Psoas muscle (tissue), 7 donors: ENCODE measurements at regions not wholly inside any gene's neighbourhood (a gene's known extent, or its start where the extent isn't known, plus 50 kb on each side); places are given as distances from the start of the nearest gene placed in this dataset.
A peak's percentile ranks its signal among the peaks of the same experiment; 100 is the strongest.
"Not testable (repeated sequence)": the region's sequence is repeated elsewhere in the genome, so short reads cannot be mapped to it uniquely, and the experiment has no call there.

Experiments
- ATAC-seq, 4 donors: fragments of 200-7000 bp; cut with Tn5 transposase; one replicate each; pipeline ENCODE4 v1.9.1; 2020; ENCODE audit warnings: moderate library complexity in 3 of 4, mild to moderate bottlenecking in 2 of 4
- DNase-seq, 2 donors: peaks; one replicate each; pipeline ENCODE4 v3.0.0-alpha.2; 2020
- H3K27ac ChIP-seq: fragments of 200-600 bp; one replicate; pipeline ENCODE4 v1.8.0; 2022
- H3K27me3 ChIP-seq, 3 donors: fragments of 200-600 bp in 1 of 3; one replicate each; pipeline versions ENCODE4 v1.6.1 to v1.8.0; 2013 to 2022; ENCODE audit warnings: low read length in 2 of 3, mild to moderate bottlenecking in 2 of 3, moderate library complexity in 1 of 3; ENCODE audit not compliant: insufficient read depth in 3 of 3
- H3K36me3 ChIP-seq, 2 donors: fragments of 200-600 bp in 1 of 2; one replicate each; pipeline versions ENCODE4 v1.6.1 to v1.8.0; 2013 to 2022; ENCODE audit warnings: low read depth in 1 of 2, mild to moderate bottlenecking in 1 of 2, moderate library complexity in 1 of 2; ENCODE audit not compliant: insufficient read depth in 1 of 2
- H3K4me1 ChIP-seq: fragments of 200-600 bp; one replicate; pipeline ENCODE4 v1.8.0; 2022
- H3K4me3 ChIP-seq: fragments of 200-600 bp; one replicate; pipeline ENCODE4 v1.8.0; 2022; ENCODE audit warnings: mild to moderate bottlenecking
- H3K9me3 ChIP-seq: fragments of 200-600 bp; one replicate; pipeline ENCODE4 v1.8.0; 2022
- WGBS, 3 donors: extraction: QIAGEN DNeasy Blood & Tissue Kit; methylation state at CpG; one replicate each; pipeline versions ENCODE4 v1.1.6 to v1.1.7; 2013; 5-methylcytosine and 5-hydroxymethylcytosine counted together
- intact Hi-C, 2 donors: fragments of 100-400 bp; cut with DNase I; formaldehyde crosslinking; loops; one replicate each; pipeline versions ENCODE4 v1.11.0 to v1.14.2; 2022
- donor health status: healthy with polysubstance abuse.
- donor health status: DM: no; HTN: no; CAD: no; lungs with moderate emphysema.
- donor health status: Bipolar disorder and iron deficiency.
- donor health status: healthy.
- donor health status: DM: yes; HTN: yes; CAD: no.
- donor health status: DM: no; HTN: no; CAD: no.
- donor health status: DM: yes; HTN: yes; CAD: no.

GRCh38 chr9:64499541-64499940 is 785.5 kb downstream of the FOXD4L5 start:
- 94 to 95% (median 94%) methylated on average over 13 to 15 of the region's 16 CpGs for WGBS, 3 donors
- intact Hi-C loops, H3K9me3 ChIP-seq, H3K4me1 ChIP-seq, H3K27me3 ChIP-seq, H3K27ac ChIP-seq, H3K36me3 ChIP-seq, ATAC-seq, H3K4me3 ChIP-seq: not testable (repeated sequence)
- DNase-seq, result peak in 1 of 2 donors; percentile 53

DNA sequence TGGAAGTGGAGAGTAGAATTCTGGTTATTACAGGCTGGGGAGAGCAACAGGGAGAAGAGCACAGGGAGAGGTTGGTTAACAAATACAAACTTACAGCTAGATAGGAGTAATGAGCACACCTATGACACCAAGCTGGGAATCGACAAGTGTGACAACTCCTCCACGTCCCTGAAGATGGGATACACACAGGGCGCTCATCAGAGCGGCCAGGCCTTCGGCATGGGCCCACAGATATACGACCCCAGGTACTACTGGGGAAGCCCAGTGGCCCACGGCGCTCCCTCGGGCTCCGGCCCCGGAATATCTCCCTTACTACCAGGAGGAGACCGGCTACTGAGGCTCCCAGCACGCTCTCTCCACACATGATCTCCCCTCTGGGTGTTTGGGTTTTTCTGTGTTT is 786.6 kb downstream of the FOXD4L5 start:
- DNase-seq, result not testable (repeated sequence)

GRCh38 chr9:64488544-64488943 is 796.5 kb downstream of the FOXD4L5 start:
- 71 to 81% (median 78%) methylated on average over 32 of the region's 32 CpGs for WGBS, 3 donors
- H3K36me3 ChIP-seq, H3K27ac ChIP-seq, H3K27me3 ChIP-seq, H3K4me1 ChIP-seq, H3K4me3 ChIP-seq, ATAC-seq, intact Hi-C loops, DNase-seq, H3K9me3 ChIP-seq: not testable (repeated sequence)

More for the DNA sequence above, 786.6 kb downstream of the FOXD4L5 start:
- H3K4me1 ChIP-seq, H3K27ac ChIP-seq, H3K27me3 ChIP-seq, H3K9me3 ChIP-seq, H3K4me3 ChIP-seq, H3K36me3 ChIP-seq, intact Hi-C loops, ATAC-seq: not testable (repeated sequence)
- WGBS, 3 donors, result 78 to 89% (median 85%) methylated on average over 7 to 10 of the region's 13 CpGs

- H3K4me1 ChIP-seq, DNase-seq, intact Hi-C loops, H3K4me3 ChIP-seq, H3K27ac ChIP-seq, H3K27me3 ChIP-seq, H3K36me3 ChIP-seq, ATAC-seq, H3K9me3 ChIP-seq: not testable (repeated sequence)
- 96 to 97% (median 96%) methylated on average over 7 to 8 of the region's 15 CpGs for WGBS, 3 donors
Measured at GRCh38 chr9:64486067-64486466, 798.9 kb downstream of the FOXD4L5 start.

GRCh38 chr9:64479095-64479494 is 805.9 kb downstream of the FOXD4L5 start:
- H3K36me3 ChIP-seq, H3K4me1 ChIP-seq, H3K27ac ChIP-seq, H3K27me3 ChIP-seq, H3K9me3 ChIP-seq, H3K4me3 ChIP-seq, ATAC-seq, intact Hi-C loops, DNase-seq: not testable (repeated sequence)
- WGBS, 3 donors, result 63 to 75% (median 69%) methylated on average over 3 of the region's 3 CpGs

DNA sequence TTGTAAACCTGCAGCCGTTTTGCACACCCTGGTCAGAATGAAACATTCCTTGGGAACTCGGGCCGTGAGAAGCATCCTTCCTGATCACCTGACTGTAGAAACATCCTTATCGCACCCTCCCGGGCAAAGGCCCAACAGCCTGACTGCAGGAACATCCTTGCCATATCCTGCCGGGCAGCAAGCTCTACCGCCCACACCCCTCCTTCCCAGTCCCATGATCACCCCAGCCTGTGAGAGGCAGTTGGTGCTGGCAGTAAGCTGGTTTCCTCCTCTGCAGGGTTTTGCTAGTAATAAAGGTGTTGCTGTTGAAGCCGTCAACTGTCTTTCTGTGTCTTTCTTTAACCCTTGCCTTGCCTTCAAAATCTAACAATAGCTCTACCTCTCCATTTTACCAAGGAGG is 816.1 kb downstream of the FOXD4L5 start:
- WGBS, 3 donors, result 6 to 19% (median 11%) methylated on average over 1 of the region's 8 CpGs
- ATAC-seq, result not testable (repeated sequence)

DNA sequence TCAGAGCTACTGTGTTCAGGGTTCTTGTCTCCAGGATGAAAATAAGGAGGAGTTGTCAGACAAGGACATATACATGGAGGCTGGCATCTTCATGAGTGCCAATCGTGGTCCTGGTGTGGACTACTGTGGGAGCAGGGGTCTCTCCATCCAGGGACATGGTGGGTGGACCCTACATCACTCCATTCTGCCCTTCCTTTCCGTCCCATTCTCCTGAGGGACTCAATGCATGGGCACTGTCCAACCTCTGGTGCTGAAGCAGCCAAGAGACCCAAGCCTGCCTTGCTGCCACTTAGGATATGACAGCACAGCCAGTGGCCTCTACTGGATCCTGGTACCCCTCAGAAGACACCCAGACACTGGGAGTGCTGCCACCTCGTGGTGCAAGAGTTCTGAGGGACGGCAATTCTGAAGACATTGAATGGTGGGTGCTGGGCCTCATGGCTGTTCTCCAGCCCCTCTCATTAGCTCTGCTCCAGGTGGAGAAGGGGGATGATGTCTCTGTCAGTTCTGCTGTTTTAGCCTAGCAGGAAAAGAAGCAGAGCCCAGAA is 818.9 kb downstream of the FOXD4L5 start:
- 40 to 65% (median 42%) methylated on average over 1 to 3 of the region's 4 CpGs for WGBS, 3 donors
- H3K36me3 ChIP-seq, H3K4me1 ChIP-seq, H3K27me3 ChIP-seq, H3K9me3 ChIP-seq, intact Hi-C loops, H3K4me3 ChIP-seq, ATAC-seq, DNase-seq, H3K27ac ChIP-seq: not testable (repeated sequence)

More for the DNA sequence above, 816.1 kb downstream of the FOXD4L5 start:
- DNase-seq, H3K36me3 ChIP-seq, H3K9me3 ChIP-seq, H3K4me3 ChIP-seq, H3K27ac ChIP-seq, H3K4me1 ChIP-seq, intact Hi-C loops, H3K27me3 ChIP-seq: not testable (repeated sequence)

DNA sequence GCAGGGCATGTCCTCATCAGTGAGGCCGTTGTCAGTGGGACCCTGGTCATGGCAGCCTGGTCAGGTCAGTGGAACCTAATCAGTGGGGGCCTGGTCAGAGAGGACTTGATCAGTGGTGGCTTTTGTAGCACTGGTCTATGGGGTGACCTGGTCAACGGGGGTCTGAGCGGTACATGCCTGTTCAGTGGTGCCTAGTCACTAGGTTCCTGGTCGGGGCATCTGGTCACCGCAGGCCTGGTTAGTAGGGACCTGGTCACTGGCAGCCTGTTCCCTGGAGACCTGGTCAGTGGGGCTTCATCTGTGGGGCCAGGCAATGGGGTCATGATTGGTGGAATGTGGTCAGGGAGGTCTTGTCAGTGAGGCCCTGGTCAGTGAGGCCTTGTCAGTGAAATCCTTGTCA is 823.1 kb downstream of the FOXD4L5 start:
- H3K27ac ChIP-seq, H3K4me3 ChIP-seq, intact Hi-C loops, H3K9me3 ChIP-seq, H3K36me3 ChIP-seq, DNase-seq, ATAC-seq, H3K27me3 ChIP-seq, H3K4me1 ChIP-seq: not testable (repeated sequence)
- 0 to 83% methylated on average over 1 of the region's 5 CpGs; no CpG with 5 or more reads in 1 of the 3 donors for WGBS, 3 donors

GRCh38 chr9:64458642-64459041 is 826.4 kb downstream of the FOXD4L5 start:
- H3K27ac ChIP-seq, H3K4me1 ChIP-seq, intact Hi-C loops, H3K27me3 ChIP-seq, H3K9me3 ChIP-seq, DNase-seq, H3K4me3 ChIP-seq, H3K36me3 ChIP-seq, ATAC-seq: not testable (repeated sequence)
- 52 to 76% (median 58%) methylated on average over 2 to 3 of the region's 3 CpGs for WGBS, 3 donors

GRCh38 chr9:64455107-64455648 is 829.8 kb downstream of the FOXD4L5 start:
- H3K9me3 ChIP-seq, H3K4me1 ChIP-seq, ATAC-seq, H3K27me3 ChIP-seq, intact Hi-C loops, H3K4me3 ChIP-seq, H3K27ac ChIP-seq, H3K36me3 ChIP-seq, DNase-seq: not testable (repeated sequence)
- 9 to 50% (median 24%) methylated on average over 1 of the region's 1 CpG for WGBS, 3 donors

DNA sequence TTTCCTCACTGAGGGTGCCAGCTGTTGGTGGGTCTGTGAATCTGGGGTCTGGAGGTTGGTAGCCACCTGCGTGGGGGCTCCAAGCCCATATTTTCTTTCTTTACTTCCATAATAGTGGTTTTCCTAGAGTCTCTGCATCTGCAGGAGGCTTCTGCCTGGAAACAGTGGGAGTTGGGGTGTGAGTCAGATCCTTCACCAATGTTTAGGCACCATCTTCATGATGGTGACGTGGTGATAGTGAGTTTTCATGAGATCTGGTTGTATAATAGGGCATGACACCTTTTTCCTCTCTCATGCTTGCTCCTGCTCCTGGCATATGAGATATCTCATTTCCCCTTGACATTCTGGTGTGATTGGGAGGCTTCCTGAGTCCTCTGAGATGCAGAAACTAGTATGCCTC is 832.9 kb downstream of the FOXD4L5 start:
- intact Hi-C loops, H3K9me3 ChIP-seq, DNase-seq, ATAC-seq, H3K4me3 ChIP-seq, H3K27me3 ChIP-seq, H3K36me3 ChIP-seq, H3K4me1 ChIP-seq, H3K27ac ChIP-seq: not testable (repeated sequence)
- WGBS, 3 donors, result 49 to 61% (median 61%) methylated on average over 2 of the region's 2 CpGs

- H3K36me3 ChIP-seq, intact Hi-C loops, DNase-seq, H3K4me3 ChIP-seq, H3K4me1 ChIP-seq, H3K9me3 ChIP-seq, H3K27ac ChIP-seq, ATAC-seq, H3K27me3 ChIP-seq: not testable (repeated sequence)
- WGBS, 3 donors, result 19 to 70% (median 35%) methylated on average over 1 to 2 of the region's 5 CpGs
Measured at GRCh38 chr9:64450654-64451053, 834.4 kb downstream of the FOXD4L5 start.
